ENCODE measurements at regions not wholly inside any gene's neighbourhood (a gene's known extent, or its start where the extent isn't known, plus 50 kb on each side); places are given as distances from the start of the nearest gene placed in this dataset.
"Not testable (repeated sequence)": the region's sequence is repeated elsewhere in the genome, so short reads cannot be mapped to it uniquely, and the experiment has no call there.

DNA sequence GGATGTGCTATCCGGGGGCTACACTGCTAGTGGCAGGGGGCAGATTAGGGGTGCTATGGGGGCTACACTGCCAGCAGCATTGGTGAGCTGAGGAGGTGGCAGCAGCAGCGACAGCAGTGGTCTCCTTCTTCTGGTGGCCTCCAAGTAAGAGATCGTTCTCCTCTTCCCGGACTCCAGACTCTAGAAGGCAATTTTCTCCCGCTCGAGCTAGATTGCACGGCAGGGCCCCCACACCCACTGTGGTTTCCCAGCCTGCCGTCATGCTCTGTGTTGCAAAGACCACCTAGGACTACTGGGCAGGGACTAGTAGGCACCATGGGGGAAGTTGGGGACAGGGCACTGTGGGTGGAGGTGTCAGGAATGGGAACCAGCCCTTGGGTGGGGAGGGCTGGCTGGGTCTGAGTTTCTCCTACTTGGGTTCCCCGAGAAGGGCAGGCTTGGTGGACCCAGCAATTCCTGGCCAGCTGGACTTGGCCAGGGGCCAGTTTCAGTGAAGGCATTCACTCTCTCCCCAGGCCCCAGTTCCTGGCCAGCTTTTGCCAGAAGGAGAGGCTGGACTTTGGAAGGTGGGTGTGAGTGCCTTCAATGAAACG lies 203.4 kb upstream of the WSB1 start:
- TF ChIP-seq, protein P1, sequence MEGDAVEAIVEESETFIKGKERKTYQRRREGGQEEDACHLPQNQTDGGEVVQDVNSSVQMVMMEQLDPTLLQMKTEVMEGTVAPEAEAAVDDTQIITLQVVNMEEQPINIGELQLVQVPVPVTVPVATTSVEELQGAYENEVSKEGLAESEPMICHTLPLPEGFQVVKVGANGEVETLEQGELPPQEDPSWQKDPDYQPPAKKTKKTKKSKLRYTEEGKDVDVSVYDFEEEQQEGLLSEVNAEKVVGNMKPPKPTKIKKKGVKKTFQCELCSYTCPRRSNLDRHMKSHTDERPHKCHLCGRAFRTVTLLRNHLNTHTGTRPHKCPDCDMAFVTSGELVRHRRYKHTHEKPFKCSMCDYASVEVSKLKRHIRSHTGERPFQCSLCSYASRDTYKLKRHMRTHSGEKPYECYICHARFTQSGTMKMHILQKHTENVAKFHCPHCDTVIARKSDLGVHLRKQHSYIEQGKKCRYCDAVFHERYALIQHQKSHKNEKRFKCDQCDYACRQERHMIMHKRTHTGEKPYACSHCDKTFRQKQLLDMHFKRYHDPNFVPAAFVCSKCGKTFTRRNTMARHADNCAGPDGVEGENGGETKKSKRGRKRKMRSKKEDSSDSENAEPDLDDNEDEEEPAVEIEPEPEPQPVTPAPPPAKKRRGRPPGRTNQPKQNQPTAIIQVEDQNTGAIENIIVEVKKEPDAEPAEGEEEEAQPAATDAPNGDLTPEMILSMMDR (IDR thresholded peaks at IDR 0.05; ENCODE audit: poor library complexity, severe bottlenecking): not testable (repeated sequence)
- TF ChIP-seq EZH2 (IDR thresholded peaks at IDR 0.05; ENCODE audit: borderline replicate concordance, insufficient read depth, low read length, poor library complexity, severe bottlenecking); POLR2AphosphoS5 (IDR thresholded peaks at IDR 0.05); RAD21 (conservative IDR thresholded peaks at IDR 0.05); TAF1 (IDR thresholded peaks at IDR 0.05; ENCODE audit: low read depth): not testable (repeated sequence)
- TF ChIP-seq, protein P2, sequence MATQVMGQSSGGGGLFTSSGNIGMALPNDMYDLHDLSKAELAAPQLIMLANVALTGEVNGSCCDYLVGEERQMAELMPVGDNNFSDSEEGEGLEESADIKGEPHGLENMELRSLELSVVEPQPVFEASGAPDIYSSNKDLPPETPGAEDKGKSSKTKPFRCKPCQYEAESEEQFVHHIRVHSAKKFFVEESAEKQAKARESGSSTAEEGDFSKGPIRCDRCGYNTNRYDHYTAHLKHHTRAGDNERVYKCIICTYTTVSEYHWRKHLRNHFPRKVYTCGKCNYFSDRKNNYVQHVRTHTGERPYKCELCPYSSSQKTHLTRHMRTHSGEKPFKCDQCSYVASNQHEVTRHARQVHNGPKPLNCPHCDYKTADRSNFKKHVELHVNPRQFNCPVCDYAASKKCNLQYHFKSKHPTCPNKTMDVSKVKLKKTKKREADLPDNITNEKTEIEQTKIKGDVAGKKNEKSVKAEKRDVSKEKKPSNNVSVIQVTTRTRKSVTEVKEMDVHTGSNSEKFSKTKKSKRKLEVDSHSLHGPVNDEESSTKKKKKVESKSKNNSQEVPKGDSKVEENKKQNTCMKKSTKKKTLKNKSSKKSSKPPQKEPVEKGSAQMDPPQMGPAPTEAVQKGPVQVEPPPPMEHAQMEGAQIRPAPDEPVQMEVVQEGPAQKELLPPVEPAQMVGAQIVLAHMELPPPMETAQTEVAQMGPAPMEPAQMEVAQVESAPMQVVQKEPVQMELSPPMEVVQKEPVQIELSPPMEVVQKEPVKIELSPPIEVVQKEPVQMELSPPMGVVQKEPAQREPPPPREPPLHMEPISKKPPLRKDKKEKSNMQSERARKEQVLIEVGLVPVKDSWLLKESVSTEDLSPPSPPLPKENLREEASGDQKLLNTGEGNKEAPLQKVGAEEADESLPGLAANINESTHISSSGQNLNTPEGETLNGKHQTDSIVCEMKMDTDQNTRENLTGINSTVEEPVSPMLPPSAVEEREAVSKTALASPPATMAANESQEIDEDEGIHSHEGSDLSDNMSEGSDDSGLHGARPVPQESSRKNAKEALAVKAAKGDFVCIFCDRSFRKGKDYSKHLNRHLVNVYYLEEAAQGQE (IDR thresholded peaks at IDR 0.05; ENCODE audit: borderline replicate concordance): not testable (repeated sequence)

Measured in neural cell (in vitro differentiated cells).